KBM-7 (cell line): ENCODE measurements at regions not wholly inside any gene's neighbourhood (a gene's known extent, or its start where the extent isn't known, plus 50 kb on each side); places are given as distances from the start of the nearest gene placed in this dataset.

Experiments used
- DNase-seq: peaks from one replicate; pipeline ENCODE4 v3.0.0-alpha.2; 2015
- in situ Hi-C: fragments of 300-500 bp; cut with MboI; formaldehyde crosslinking; loops from 2 replicates; pipeline ENCODE4 v1.14.3; 2020; ENCODE audit warnings: low sequenced_read_pairs, low pct_unique_long_range_greater_than_20kb, mixed read lengths

DNA sequence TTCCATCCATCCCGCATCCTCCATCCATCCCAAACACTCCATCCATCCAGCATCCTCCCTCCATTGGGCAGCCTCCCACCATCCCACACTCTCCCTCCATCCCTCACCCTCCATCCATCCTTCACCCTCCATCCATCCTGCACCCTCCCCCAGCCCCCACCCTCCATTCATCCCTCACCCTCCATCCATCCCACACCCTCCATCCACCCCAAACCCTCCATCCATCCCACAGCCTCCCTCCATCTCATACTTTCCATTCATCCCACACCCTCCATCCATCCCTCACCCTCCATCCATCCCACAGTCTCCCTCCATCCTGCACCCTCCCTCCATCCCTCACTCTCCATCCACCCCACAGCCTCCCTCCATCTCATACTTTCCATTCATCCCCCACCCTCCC lies 60.4 kb downstream of the FOXI2 start:
- DNase-seq, result no peak
- in situ Hi-C loops, result no loop called here

DNA sequence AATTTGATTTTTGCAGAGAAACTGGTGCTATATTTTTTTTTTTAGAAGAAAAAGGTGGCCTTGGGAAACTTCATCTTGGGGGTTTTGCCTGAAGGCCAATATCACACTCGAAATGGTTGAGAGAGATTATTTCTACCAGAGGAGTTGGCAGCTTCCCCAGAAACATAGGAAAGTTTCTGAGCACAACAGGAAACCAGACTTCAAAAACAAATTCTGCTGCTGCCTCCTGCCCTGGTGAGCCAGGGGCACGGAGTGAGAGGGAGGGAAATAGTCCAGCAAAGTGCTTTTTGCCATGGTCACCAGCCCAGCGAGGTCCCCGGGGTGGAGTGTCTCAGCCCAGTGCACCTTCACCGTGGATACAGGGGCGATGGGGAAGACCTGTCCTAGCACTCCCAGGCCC lies 61.1 kb downstream of the FOXI2 start:
- in situ Hi-C loops, result no loop called here
- DNase-seq, result no peak

DNA sequence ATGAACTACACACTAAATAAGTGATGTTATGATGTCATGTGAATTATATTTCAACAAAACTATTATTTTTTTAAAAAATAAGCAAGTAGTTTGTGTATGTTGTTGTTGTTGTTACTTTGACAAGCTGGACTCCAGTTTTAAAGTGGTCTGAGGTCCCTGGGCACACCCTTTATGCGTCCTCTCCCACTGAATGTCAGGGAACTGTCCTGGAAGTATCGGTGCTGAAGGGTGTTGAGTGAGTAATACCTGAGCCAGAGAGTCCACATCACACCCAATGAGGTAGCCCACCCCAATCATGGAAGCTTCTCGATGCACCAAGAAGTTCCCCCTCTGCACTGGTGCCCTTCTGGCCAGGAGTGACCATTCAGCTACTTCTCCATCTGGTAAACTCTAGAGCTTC lies 64.3 kb downstream of the FOXI2 start:
- DNase-seq, result no peak
- in situ Hi-C loops, result no loop called here

DNA sequence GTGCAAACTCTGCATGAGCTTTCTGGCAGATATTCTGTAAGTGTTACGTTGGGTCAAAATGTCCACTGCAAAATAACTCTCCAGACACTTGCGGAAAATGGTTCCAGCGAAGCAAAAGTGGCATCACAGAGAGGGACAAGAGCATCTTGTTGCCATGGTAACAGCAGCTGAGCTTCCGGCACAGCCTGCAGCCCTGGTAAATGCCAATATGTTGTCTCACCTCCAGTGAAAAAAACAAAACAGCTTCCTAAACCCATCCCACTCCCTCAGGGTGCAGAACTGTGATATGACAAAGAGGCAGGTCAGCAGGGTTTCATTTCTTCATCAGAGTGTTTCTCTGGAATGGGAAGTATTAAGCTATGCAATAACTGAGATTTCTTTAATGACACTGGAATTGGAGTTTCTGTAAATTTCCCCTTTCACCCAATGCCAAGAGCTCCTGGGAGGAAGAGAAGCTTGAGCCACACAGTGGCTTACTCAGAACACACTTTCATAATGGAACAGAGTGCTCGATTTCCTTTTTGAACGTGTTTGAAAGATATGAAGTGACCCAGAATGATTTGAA lies 65.6 kb downstream of the FOXI2 start:
- no peak for DNase-seq
- in situ Hi-C loops, result no loop called here

DNA sequence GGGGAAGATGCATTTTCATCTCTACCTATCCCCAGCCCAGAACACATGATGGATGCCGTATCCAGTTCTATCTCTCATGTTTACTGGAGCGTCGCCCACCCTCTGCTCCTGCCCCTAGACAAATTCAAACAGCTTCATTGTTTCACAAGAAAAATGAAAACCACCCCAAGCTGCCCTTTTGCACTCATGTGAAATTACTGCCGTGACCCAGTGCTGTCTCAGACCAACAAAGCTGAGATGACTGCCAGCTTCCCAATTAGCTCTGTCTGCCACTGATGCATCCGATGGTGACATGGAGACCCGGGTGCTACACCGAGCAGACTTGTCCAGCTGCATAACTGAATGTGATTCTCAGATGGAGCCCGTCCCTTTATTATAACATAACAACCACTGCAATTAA lies 67.7 kb downstream of the FOXI2 start:
- in situ Hi-C loops, result no loop called here
- DNase-seq, result no peak

DNA sequence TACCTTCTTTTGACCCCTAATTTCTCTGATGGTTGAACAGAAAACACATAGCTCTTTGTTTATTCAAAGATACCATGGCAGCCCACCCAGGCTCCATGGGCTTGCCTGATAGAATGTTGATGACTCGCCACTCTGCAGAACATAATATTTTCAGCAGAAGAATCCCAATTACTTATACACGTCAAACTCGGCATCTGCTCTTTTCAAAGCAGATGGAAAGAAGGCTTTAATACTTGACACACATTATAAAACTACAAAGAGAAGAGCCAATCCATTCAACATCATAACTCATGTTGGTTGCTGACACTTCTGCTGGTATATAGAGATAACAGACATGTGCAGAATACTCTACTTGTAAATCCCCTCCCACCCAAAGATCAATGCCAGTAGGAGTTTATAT lies 69.0 kb downstream of the FOXI2 start:
- in situ Hi-C loops, result no loop called here
- no peak for DNase-seq

DNA sequence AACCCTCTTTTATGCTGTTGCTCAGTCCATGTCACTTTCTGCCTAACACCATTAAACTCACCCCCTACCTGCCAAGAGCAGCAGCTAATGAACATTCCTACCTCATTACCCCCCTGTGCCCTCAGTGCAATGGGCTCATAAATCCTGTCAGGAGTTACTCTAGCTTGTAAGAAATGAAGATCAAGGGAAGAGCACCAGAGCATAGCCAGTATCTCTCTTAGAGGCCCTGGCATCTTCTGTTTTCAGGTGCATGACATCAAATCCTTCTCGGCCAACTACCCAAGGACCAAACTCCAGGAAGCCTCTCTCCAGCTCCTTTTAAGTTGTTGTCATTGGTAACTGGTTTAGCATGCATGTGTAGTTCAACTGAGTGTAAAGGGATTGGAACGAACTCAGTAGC lies 75.1 kb downstream of the FOXI2 start:
- in situ Hi-C loops, result no loop called here

DNA sequence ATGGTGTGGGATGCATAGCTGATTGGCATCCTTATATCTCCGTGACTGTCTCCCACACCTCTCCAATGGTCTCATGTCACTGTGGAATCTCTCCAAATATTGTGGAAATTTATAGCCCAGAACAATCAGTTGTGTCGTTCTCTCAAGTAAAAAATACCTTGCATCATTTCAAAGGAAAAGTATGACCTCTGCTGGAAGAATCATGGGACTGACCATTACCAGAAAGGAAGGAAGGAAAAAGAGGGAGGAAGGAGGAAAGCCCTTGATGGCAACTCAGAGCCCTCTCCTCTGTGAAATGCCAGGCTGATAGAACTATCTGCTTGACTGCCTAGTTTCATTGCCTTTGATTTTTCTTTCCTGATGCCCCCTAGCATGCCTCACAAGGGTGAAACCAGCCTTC lies 76.3 kb downstream of the FOXI2 start:
- peak; percentile 3 for DNase-seq
- in situ Hi-C loops, result no loop called here

More for the DNA sequence above, 75.1 kb downstream of the FOXI2 start:
- DNase-seq, result no peak

DNA sequence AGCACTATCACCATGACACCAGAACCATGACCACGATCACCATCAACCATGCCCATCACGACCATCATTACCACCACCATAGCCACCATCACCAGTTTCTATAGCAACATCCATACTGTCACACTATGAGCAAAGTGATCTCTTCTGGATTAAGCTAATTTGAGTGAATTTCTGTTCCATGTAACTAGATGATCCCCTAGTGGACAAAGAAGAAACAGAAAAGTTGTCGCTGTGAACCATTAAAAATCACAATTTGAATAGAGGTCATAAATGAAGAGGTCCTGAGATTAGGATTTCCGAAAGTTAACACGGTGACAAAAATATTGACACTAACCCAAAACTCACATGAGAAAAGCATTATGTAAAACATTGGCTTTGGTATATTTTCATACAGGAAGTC lies 77.6 kb downstream of the CLRN3 start:
- no peak for DNase-seq
- in situ Hi-C loops, result no loop called here

DNA sequence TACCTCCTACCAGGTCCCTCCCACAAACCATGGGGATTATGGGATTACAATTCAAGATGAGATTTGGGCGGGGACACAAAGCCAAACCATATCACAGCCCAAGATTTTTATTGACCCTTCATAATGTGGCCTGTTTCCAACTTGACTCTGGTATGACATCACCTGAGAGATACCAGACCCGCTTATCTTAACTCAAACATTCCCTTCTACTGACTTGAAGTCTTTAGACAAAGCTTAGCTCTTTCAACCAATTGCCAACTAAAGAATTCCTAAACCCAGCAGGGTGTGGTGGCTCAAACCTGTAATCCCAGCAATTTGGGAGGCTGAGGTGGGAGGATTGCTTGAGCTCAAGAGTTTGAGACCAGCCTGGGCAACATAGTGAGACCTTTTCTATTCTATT lies 67.9 kb downstream of the CLRN3 start:
- DNase-seq, result no peak

DNA sequence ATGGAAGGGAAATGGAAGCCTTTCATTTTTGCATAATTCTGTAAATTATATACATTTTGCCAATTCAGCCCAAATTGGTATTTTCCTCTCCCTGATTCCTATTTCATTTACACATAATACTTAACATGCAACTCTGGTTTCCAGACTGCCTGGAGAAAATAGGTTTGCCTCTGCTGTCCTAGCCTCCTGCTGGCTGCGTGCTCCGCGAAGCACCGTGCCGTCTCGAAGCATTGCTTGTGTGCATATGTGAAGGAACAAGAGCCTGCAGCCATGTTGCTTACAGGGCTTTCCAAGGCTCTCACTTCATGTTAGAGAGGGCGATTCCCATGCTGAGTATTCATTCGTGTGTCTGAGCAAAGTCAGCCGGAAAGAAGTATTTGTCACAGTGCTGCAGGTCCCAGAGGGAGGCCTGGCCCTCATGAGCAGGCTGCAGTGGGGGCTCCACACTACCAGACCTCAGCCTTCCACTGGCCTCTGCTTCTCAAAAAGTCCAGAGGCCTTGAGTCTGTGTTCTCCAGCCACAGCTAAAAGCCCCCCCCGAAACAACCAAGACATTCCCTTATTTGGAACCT lies 66.5 kb downstream of the CLRN3 start:
- in situ Hi-C loops, result no loop called here
- no peak for DNase-seq

More for the DNA sequence above, 67.9 kb downstream of the CLRN3 start:
- in situ Hi-C loops, result no loop called here

DNA sequence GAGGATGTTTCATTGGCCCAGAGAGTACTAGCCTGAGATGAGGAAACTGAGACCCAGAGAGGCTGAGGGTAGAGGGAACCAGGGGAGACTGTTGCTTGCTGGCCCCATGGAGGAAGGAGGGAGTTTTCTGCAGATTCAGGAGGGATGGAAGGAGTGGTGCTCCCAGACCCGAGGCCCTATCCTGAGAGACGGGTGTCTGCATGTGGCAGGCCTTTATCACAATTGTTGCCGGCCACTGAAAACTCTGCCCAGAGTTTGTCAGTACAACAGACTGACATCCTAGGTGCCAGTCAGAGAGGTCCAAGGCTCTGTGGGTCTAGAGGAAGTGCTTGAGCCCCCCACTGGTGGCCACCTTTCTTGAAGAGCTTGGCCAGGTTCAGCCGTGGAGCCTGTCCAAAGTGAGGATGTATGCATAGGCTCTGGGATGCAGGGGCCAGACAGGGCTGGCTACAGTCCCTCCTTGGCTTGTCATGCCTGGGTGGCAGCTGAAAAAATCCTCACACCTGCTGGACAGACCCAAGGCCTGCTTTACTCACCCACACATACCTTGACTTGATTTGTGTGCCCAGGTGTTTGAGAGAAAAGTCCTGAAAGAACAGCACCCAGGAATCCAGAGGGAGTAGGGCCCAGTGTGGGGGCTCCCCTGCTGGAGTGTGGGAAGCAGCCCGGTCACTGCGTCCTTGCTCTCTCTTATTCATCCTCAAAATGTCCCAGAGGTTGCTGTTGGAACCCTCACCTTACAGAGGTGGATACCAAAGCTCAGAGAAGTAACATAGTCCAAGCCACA lies 65.2 kb downstream of the CLRN3 start:
- no peak for DNase-seq
- in situ Hi-C loops, result no loop called here
